ENCODE measurements at regions not wholly inside any gene's neighbourhood (a gene's known extent, or its start where the extent isn't known, plus 50 kb on each side); places are given as distances from the start of the nearest gene placed in this dataset.

DNA sequence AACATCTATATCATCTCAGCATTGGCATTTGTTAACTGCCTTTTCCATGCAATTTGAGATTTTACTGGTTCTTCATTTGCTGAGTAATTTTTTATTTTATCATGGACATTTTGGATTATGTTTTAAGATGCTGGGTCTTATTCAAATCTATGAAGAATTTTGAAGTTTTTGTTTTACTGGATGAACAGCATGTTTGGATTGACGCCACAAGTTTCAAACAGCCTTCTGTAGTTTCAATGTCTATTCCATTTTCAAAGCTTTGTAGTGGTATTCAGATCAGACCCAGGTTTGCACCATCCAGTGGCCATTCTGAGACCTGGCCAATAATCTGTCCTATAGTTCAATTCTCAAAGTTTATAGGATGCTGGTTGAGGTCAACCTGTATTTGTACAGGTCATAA lies 148.4 kb upstream of the STMND1 start:
- DNase-seq = no peak
- CTCF ChIA-PET = interaction anchor here (0.7 to 1.6 kb wide), 3 partner anchors 10 to 532 kb away, joined by 3 to 4 read pairs (median 3); no protein-coding TSS in a partner anchor
- intact Hi-C loops (cut with micrococcal nuclease) = no loop called here
- Mint-ChIP-seq H3K27me3 (ENCODE audit: low read depth) (peaks cover 29% of the 10 kb centered on the region), H3K9me3 (no peaks in the 10 kb centered on the region), H3K36me3 (ENCODE audit: low read depth) (no peaks in the 10 kb centered on the region), H3K27ac (no peak overlapping the region), H3K4me1 (ENCODE audit: low read depth) (peaks cover 24% of the 10 kb centered on the region), H3K4me3 (no peak overlapping the region)

DNA sequence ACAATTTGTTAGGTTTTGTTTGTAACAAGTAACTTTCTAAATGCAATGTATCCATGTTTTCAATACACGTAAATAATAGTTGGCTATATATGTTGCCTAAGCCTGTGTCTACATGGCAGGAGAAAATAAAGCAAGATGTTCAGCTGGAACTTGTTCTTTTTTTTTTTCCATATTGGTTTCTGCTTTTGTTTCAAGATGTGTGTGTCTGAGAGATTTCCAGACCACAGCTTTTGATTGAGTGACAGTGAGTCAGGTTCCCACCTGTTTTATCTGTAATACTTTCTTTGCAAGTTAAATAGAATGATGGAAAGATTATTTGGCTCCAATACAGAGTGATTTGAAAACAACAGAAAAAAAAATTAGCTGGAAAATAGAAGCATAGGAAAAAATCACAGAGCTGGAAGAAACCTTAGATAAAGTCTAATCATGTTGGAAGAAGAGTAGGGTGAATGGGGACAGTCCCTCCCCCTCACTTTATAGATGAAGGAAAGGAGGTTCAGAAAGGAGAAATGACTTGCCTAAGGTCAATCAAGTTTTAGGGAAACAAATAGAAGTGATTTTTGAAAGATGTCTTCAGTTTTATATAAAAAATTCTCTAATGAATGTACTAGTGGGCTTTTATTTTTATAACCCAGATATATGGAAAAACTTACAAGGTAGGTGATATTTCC lies 150.9 kb upstream of the STMND1 start:
- DNase-seq = peak; percentile 29
- intact Hi-C loops (cut with micrococcal nuclease) = loop anchor here (2.0 kb wide), 3 partner anchors 64 to 628 kb away; no protein-coding TSS in a partner anchor
- H3K36me3 Mint-ChIP-seq (ENCODE audit: low read depth) = no peaks in the 10 kb centered on the region
- peaks cover 49% of the 10 kb centered on the region for H3K27me3 Mint-ChIP-seq (ENCODE audit: low read depth)
- H3K9me3 Mint-ChIP-seq = no peaks in the 10 kb centered on the region
- H3K27ac Mint-ChIP-seq = no peak overlapping the region
- H3K4me1 Mint-ChIP-seq (ENCODE audit: low read depth) = peaks cover 20% of the 10 kb centered on the region
- no peak overlapping the region for H3K4me3 Mint-ChIP-seq
- CTCF ChIA-PET = interaction anchor here (0.5 to 1.5 kb wide), 5 partner anchors 11 to 704 kb away, joined by 3 to 4 read pairs (median 4); no protein-coding TSS in a partner anchor

DNA sequence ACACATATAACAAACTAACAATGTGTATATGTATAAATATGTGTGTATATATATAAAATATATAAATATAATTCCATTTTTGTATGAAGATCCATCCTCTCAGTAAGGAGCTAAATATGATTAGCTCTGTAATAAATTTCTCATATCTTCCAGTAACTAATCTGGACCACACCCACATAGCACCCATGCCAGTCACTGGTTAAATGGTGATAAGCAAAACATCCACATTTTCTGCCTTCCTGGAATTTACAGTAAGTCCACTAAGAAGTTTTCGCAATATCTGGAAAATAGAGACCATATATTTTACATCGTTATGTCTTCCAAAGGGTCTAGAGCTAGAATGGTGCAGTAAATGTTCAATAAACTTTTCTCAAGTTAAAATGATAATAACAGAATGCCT lies 151.5 kb upstream of the STMND1 start:
- CTCF ChIA-PET = interaction anchor here (0.7 to 1.5 kb wide), 4 partner anchors 15 to 678 kb away, joined by 3 to 5 read pairs (median 4); no protein-coding TSS in a partner anchor
- Mint-ChIP-seq H3K4me1 (ENCODE audit: low read depth) (peaks cover 16% of the 10 kb centered on the region), H3K9me3 (no peaks in the 10 kb centered on the region), H3K4me3 (no peak overlapping the region), H3K27me3 (ENCODE audit: low read depth) (peaks cover 53% of the 10 kb centered on the region), H3K36me3 (ENCODE audit: low read depth) (no peaks in the 10 kb centered on the region), H3K27ac (no peak overlapping the region)
- intact Hi-C loops (cut with micrococcal nuclease) = loop anchor here (2.0 kb wide), 3 partner anchors 64 to 628 kb away; no protein-coding TSS in a partner anchor
- DNase-seq = no peak

DNA sequence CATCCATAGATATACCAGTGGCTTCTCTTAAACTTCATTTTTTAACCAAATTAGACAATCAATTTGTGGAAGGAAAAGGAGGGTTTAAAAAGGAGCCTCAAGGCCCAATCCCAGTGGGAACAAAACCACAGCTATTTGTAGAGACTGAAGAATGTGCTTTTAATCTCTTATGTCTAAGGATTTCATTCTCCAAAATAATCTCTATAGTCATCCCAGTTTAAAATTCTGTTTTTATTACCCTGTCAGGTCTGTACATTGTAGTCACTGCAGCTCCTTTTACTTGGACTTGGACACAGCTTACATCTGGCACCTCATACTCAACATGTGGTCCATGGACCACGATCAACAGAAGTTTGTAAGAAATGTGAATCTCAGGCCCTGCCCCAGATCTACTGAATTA lies 152.1 kb upstream of the STMND1 start:
- DNase-seq = no peak
- H3K4me3 Mint-ChIP-seq = no peak overlapping the region
- peaks cover 16% of the 10 kb centered on the region for H3K4me1 Mint-ChIP-seq (ENCODE audit: low read depth)
- no peaks in the 10 kb centered on the region for H3K9me3 Mint-ChIP-seq
- intact Hi-C loops (cut with micrococcal nuclease) = loop anchor here (2.0 kb wide), 3 partner anchors 65 to 627 kb away; no protein-coding TSS in a partner anchor
- H3K36me3 Mint-ChIP-seq (ENCODE audit: low read depth) = no peaks in the 10 kb centered on the region
- CTCF ChIA-PET = interaction anchor here (1.2 to 1.5 kb wide), 2 partner anchors 16 to 67 kb away, joined by 3 to 5 read pairs; no protein-coding TSS in a partner anchor
- peaks cover 54% of the 10 kb centered on the region for H3K27me3 Mint-ChIP-seq (ENCODE audit: low read depth)
- no peak overlapping the region for H3K27ac Mint-ChIP-seq

DNA sequence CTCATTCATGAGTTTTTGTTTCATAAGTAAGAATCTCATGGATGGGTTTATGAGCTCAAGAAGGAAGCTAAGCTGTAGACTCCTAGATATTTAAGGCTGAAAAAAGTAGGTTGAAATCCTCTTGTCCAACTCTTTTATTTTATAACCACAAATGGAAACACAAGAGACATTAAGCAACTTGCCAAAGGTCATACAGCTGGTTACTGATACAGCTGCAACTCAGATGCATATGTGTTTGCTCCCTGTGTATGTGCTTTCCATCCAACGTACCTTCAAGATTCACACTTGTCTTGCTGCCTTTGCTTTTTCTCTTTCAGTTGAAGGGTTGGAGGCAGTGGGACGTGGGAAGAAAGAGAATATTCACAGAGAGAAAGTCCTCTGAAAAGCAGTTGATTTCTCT lies 153.5 kb upstream of the STMND1 start:
- no peak overlapping the region for H3K4me3 Mint-ChIP-seq
- no peaks in the 10 kb centered on the region for H3K36me3 Mint-ChIP-seq (ENCODE audit: low read depth)
- H3K4me1 Mint-ChIP-seq (ENCODE audit: low read depth) = peaks cover 16% of the 10 kb centered on the region
- no peak overlapping the region for H3K27ac Mint-ChIP-seq
- peaks cover 55% of the 10 kb centered on the region for H3K27me3 Mint-ChIP-seq (ENCODE audit: low read depth)
- intact Hi-C loops (cut with micrococcal nuclease) = no loop called here
- CTCF ChIA-PET = interaction anchor here (0.6 to 1.4 kb wide), 3 partner anchors 14 to 1447 kb away, joined by 3 read pairs; no protein-coding TSS in a partner anchor
- DNase-seq = no peak
- no peaks in the 10 kb centered on the region for H3K9me3 Mint-ChIP-seq

DNA sequence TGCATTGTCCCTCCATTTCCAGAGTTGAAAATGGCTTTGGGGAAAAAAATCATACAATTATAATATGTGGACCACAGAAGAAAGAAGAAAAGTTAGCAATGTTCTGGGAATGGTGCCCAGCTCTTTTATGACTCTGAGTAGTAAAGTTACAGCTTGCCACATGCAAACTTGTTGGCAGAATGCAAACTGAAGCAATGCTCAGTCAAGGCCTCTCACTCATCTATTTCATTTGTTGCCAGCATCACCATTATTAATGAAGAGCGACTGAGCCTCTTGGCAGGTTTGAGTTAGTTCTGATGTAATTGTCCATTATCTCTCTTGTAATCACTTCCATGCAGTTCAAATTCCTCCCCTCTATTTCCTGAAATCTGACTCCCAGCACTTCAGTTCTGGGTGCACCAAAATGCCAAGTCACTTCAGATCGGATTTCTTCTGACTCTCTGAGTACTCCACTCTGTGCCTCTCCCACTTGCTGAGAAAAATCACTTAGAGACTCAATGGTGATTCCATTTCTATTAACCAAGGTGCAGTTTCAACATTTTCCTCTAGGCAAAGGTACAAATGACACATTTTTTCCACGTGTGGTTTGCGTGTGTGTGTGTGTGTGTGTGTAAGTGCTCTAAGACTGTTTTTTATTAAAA lies 154.4 kb upstream of the STMND1 start:
- DNase-seq = no peak

DNA sequence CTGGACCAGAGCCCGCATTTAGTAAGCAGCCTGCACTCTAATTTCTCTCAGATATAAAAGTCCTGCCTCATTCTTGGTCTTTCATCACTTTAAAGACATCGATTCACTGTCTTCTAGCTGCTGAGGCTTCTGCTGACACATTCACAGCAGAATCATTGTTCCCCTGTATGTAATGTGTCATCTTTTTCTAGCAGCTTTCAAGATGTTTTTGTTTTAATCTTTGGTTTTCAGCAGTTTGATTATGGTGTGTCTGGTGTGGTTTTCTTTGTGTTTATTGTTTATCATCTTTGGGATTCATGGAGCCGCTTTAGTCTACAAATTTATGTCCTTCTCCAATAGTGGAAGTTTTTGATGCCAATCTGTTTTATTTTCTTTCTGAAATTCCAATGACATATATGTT lies 157.3 kb upstream of the STMND1 start:
- Mint-ChIP-seq H3K27me3 (ENCODE audit: low read depth) (peaks cover 54% of the 10 kb centered on the region), H3K27ac (no peak overlapping the region), H3K9me3 (no peaks in the 10 kb centered on the region), H3K4me1 (ENCODE audit: low read depth) (peaks cover 4% of the 10 kb centered on the region), H3K4me3 (no peak overlapping the region), H3K36me3 (ENCODE audit: low read depth) (no peaks in the 10 kb centered on the region)
- DNase-seq = no peak
- CTCF ChIA-PET = no interaction called here
- intact Hi-C loops (cut with micrococcal nuclease) = no loop called here

More for the DNA sequence above, 154.4 kb upstream of the STMND1 start:
- CTCF ChIA-PET = interaction anchor here (0.6 to 1.4 kb wide), 3 partner anchors 15 to 1448 kb away, joined by 3 to 5 read pairs (median 3); no protein-coding TSS in a partner anchor
- Mint-ChIP-seq H3K27ac (no peak overlapping the region), H3K4me1 (ENCODE audit: low read depth) (peaks cover 16% of the 10 kb centered on the region), H3K9me3 (no peaks in the 10 kb centered on the region), H3K4me3 (no peak overlapping the region), H3K36me3 (ENCODE audit: low read depth) (no peaks in the 10 kb centered on the region), H3K27me3 (ENCODE audit: low read depth) (peaks cover 46% of the 10 kb centered on the region)
- intact Hi-C loops (cut with micrococcal nuclease) = no loop called here

DNA sequence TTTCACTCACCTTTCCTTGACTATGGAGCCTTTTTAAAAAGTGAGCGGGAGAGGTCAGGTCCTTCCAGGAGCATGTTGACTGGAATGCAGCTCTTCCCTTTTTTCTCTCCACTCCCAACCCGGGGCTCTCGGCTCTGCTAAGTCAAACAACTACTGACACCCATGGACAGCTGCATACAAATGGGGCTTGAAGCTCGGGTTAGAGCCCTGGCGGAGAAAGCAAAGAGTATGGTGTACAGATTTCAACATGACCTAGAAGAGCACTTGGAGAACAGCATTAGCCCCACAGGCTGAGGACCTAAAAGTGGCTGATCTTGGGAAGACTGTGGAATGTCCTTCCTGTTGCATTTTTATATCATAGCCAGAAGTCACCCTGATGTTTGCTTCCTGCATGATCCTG lies 162.0 kb upstream of the STMND1 start:
- DNase-seq = no peak
- no peaks in the 10 kb centered on the region for H3K9me3 Mint-ChIP-seq
- H3K27ac Mint-ChIP-seq = no peak overlapping the region
- H3K4me3 Mint-ChIP-seq = no peak overlapping the region
- intact Hi-C loops (cut with micrococcal nuclease) = no loop called here
- H3K27me3 Mint-ChIP-seq (ENCODE audit: low read depth) = peaks cover 41% of the 10 kb centered on the region
- no peaks in the 10 kb centered on the region for H3K36me3 Mint-ChIP-seq (ENCODE audit: low read depth)
- H3K4me1 Mint-ChIP-seq (ENCODE audit: low read depth) = no peaks in the 10 kb centered on the region
- CTCF ChIA-PET = no interaction called here

DNA sequence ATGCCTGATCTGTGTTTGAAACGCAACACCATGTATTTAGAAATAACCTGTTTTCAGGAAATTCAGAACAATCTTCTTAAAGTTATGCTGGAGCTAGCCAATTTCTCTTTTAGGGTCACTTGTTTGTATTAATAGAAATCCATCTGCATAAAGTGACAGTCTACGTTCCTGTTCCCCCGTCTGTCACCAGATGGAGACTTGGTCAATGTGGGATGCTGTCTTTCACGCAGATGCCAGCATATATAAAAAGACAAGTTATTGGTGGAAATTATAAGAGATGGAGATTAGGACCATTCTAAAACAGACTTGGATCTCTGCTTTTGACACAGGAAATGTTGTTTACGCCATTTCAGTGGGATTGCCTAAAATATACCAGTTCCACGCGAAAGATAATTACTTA lies 162.5 kb upstream of the STMND1 start:
- intact Hi-C loops (cut with micrococcal nuclease) = no loop called here
- H3K27me3 Mint-ChIP-seq (ENCODE audit: low read depth) = peaks cover 37% of the 10 kb centered on the region
- CTCF ChIA-PET = no interaction called here

DNA sequence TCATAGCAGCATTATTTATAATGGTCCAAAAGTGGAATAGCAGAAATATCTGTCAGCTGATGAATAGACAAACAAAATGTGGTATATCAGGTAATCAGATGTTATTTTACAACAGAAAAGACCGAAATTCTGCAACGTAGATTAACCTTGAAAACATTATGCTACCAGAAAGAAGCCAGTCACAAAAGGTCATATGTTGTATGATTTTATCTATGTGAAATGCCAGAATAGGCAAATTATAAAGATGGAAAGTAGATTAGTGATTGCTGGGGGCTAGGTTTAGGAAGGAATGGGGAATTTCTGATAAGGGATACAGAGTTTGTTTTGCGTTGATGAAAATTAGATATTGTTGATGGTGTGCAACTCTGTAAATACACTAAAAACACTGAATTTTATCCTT lies 165.0 kb upstream of the STMND1 start:
- Mint-ChIP-seq H3K36me3 (ENCODE audit: low read depth) (no peaks in the 10 kb centered on the region), H3K4me1 (ENCODE audit: low read depth) (no peaks in the 10 kb centered on the region), H3K4me3 (no peak overlapping the region), H3K27me3 (ENCODE audit: low read depth) (peaks cover 46% of the 10 kb centered on the region), H3K27ac (no peak overlapping the region), H3K9me3 (no peaks in the 10 kb centered on the region)
- intact Hi-C loops (cut with micrococcal nuclease) = no loop called here
- no peak for DNase-seq
- CTCF ChIA-PET = no interaction called here

More for the DNA sequence above, 162.5 kb upstream of the STMND1 start:
- H3K36me3 Mint-ChIP-seq (ENCODE audit: low read depth) = no peaks in the 10 kb centered on the region
- no peak overlapping the region for H3K4me3 Mint-ChIP-seq
- no peaks in the 10 kb centered on the region for H3K4me1 Mint-ChIP-seq (ENCODE audit: low read depth)
- DNase-seq = no peak
- no peaks in the 10 kb centered on the region for H3K9me3 Mint-ChIP-seq
- H3K27ac Mint-ChIP-seq = no peak overlapping the region

DNA sequence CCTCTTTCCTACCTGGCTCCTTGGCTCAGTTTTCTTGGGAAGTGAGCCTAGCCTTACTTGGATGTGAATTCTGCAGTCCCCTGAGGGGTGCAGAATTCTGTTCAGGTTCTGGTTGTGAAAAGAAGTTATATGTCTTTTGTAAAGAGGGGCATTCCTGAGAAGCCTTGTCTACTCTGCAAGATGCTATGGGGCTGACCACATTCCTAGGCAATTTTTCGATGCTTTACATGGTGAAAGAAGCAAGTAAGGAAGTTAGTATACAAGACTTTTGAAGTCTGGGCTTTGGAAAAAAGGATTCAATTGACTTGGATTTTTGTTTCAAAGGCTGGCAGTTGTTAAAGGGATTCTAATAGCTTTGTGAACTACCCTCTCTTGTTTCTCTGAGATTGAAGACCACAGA lies 167.9 kb upstream of the STMND1 start:
- CTCF ChIA-PET = interaction anchor here (0.8 kb wide), 1 partner anchor 8 kb away, joined by 3 read pairs; no protein-coding TSS in a partner anchor
- Mint-ChIP-seq H3K27me3 (ENCODE audit: low read depth) (peaks cover 33% of the 10 kb centered on the region), H3K4me3 (no peak overlapping the region), H3K27ac (no peak overlapping the region), H3K9me3 (peaks cover 2% of the 10 kb centered on the region), H3K36me3 (ENCODE audit: low read depth) (no peaks in the 10 kb centered on the region), H3K4me1 (ENCODE audit: low read depth) (no peaks in the 10 kb centered on the region)
- no peak for DNase-seq
- intact Hi-C loops (cut with micrococcal nuclease) = no loop called here

DNA sequence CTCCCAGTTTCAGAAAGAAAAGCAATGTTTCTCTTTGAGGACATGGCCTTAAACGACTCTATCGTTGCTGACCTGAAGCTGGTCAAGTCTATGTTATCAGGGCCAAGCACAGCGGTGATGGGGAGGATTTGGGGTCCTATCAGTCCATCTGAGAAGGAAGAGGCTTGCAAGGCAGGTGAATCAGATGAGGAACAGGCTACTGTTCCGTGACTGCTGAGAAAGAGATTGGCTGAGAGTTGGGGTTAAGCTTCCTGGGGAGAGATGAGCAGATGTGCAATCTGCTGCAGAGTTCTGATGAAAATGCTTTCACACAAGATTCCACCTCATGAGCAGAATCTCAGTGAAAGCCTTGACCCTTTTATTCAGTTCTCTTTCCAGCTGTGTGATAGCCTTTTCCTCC lies 168.3 kb upstream of the STMND1 start:
- H3K9me3 Mint-ChIP-seq = peaks cover 2% of the 10 kb centered on the region
- intact Hi-C loops (cut with micrococcal nuclease) = no loop called here
- H3K36me3 Mint-ChIP-seq (ENCODE audit: low read depth) = no peaks in the 10 kb centered on the region
- H3K27me3 Mint-ChIP-seq (ENCODE audit: low read depth) = peaks cover 33% of the 10 kb centered on the region
- no peak overlapping the region for H3K4me3 Mint-ChIP-seq
- DNase-seq = no peak
- no peak overlapping the region for H3K27ac Mint-ChIP-seq
- CTCF ChIA-PET = interaction anchor here (0.5 to 0.8 kb wide), 2 partner anchors 9 to 524 kb away, joined by 3 read pairs; no protein-coding TSS in a partner anchor
- no peaks in the 10 kb centered on the region for H3K4me1 Mint-ChIP-seq (ENCODE audit: low read depth)

Data from activated naive CD4-positive, alpha-beta T cell treated with anti-CD3 and anti-CD28 coated beads for 36 hours (primary cell).